CD4-positive, alpha-beta T cell treated with Interleukin-1 beta for 1 hour (primary cell): ENCODE measurements at regions not wholly inside any gene's neighbourhood (a gene's known extent, or its start where the extent isn't known, plus 50 kb on each side); places are given as distances from the start of the nearest gene placed in this dataset.

Experiments
- DNase-seq, 2 donors: peaks; one replicate each; pipeline ENCODE4 v3.0.0-alpha.2; 2020 to 2022

- DNase-seq, result no peak
Observed at GRCh38 chr2:217331523-217332416, 471.9 kb upstream of the TNP1 start.

GRCh38 chr2:217330647-217331046 is 470.8 kb upstream of the TNP1 start:
- no peak for DNase-seq

GRCh38 chr2:217329023-217329431 is 469.2 kb upstream of the TNP1 start:
- no peak for DNase-seq

- DNase-seq, result no peak
Observed at GRCh38 chr2:217328622-217328978, 468.7 kb upstream of the TNP1 start.

- DNase-seq, result no peak
Observed at GRCh38 chr2:217327953-217328621, 468.2 kb upstream of the TNP1 start.

GRCh38 chr2:217326238-217327022 is 466.6 kb upstream of the TNP1 start:
- no peak for DNase-seq

GRCh38 chr2:217325816-217326215 is 466.0 kb upstream of the TNP1 start:
- no peak for DNase-seq

GRCh38 chr2:217325251-217325650 is 465.4 kb upstream of the TNP1 start:
- DNase-seq, result no peak

GRCh38 chr2:217316743-217317142 is 456.9 kb upstream of the TNP1 start:
- no peak for DNase-seq

GRCh38 chr2:217314021-217314460 is 454.2 kb upstream of the TNP1 start:
- DNase-seq, result no peak

- DNase-seq, result no peak
Observed at GRCh38 chr2:217313386-217313785, 453.5 kb upstream of the TNP1 start.

GRCh38 chr2:217309056-217309455 is 449.2 kb upstream of the TNP1 start:
- DNase-seq, result no peak

- no peak for DNase-seq
Observed at GRCh38 chr2:217307023-217307422, 447.2 kb upstream of the TNP1 start.

- no peak for DNase-seq
Observed at GRCh38 chr2:217305882-217306281, 446.0 kb upstream of the TNP1 start.

GRCh38 chr2:217304582-217304981 is 444.7 kb upstream of the TNP1 start:
- no peak for DNase-seq

- DNase-seq, result no peak
Observed at GRCh38 chr2:217302856-217303255, 443.0 kb upstream of the TNP1 start.

- DNase-seq, result no peak
Observed at GRCh38 chr2:217301142-217301925, 441.5 kb upstream of the TNP1 start.

- DNase-seq, result no peak
Observed at GRCh38 chr2:217299590-217299989, 439.7 kb upstream of the TNP1 start.

GRCh38 chr2:217297096-217297495 is 437.2 kb upstream of the TNP1 start:
- no peak for DNase-seq

GRCh38 chr2:217294818-217295217 is 435.0 kb upstream of the TNP1 start:
- DNase-seq, result no peak

GRCh38 chr2:217294211-217294610 is 434.3 kb upstream of the TNP1 start:
- no peak for DNase-seq

GRCh38 chr2:217293607-217294006 is 433.7 kb upstream of the TNP1 start:
- no peak for DNase-seq

- DNase-seq, result no peak
Observed at GRCh38 chr2:217293046-217293445, 433.2 kb upstream of the TNP1 start.
